OCI-LY7 (cell line): ENCODE measurements at regions not wholly inside any gene's neighbourhood (a gene's known extent, or its start where the extent isn't known, plus 50 kb on each side); places are given as distances from the start of the nearest gene placed in this dataset.
"Not testable (repeated sequence)": the region's sequence is repeated elsewhere in the genome, so short reads cannot be mapped to it uniquely, and the experiment has no call there.

ENCODE experiments used
- BruUV-seq: library from RNA; stranded (reverse); fragments of 400-500 nt; replicated peaks from 2 replicates; lab custom pipeline; 2021; lab: Mats Ljungman, UMichigan
- CTCF ChIA-PET: fragments of 300-600 bp; sonication (Branson Sonifier 250); formaldehyde crosslinking; loops from one replicate; lab custom pipeline; 2022; ENCODE audit warnings: antibody characterized with exemption; ENCODE audit not compliant: unreplicated experiment; lab: Charles Lee
- POLR2A ChIA-PET: fragments of 300-600 bp; sonication (Branson Sonifier 250); formaldehyde crosslinking; loops from one replicate; lab custom pipeline; 2022; ENCODE audit warnings: antibody characterized with exemption; lab: Charles Lee
- DNase-seq: peaks from one replicate; pipeline ENCODE4 v3.0.0-alpha.2; 2015; ENCODE audit warnings: low spot score
- H2AFZ ChIP-seq: fragments of 200-600 bp; sonication (generic), shearing (Covaris generic); 2 replicates; pipeline ENCODE4 v1.6.1; 2014; ENCODE audit warnings: mild to moderate bottlenecking, antibody characterized with exemption, low read length, moderate library complexity
- H3K27ac ChIP-seq: fragments of 200-600 bp; sonication (generic); 2 replicates; pipeline ENCODE4 v1.5.1; 2014; ENCODE audit warnings: mixed run types, low read depth, mild to moderate bottlenecking, moderate library complexity, low read length, inconsistent platforms; ENCODE audit not compliant: poor library complexity, severe bottlenecking
- H3K36me3 ChIP-seq: fragments of 200-600 bp; sonication (generic); 2 replicates; pipeline ENCODE4 v1.6.1; 2014; ENCODE audit warnings: mild to moderate bottlenecking, antibody characterized with exemption, low read length, moderate library complexity, mixed read lengths; ENCODE audit not compliant: insufficient read depth
- H3K4me1 ChIP-seq: fragments of 200-600 bp; sonication (generic); 2 replicates; pipeline ENCODE4 v1.5.1; 2014; ENCODE audit warnings: mild to moderate bottlenecking, low read length; ENCODE audit not compliant: insufficient read depth, poor library complexity, severe bottlenecking
- H3K4me2 ChIP-seq: fragments of 200-600 bp; sonication (generic); 2 replicates; pipeline ENCODE4 v1.6.1; 2014; ENCODE audit warnings: mild to moderate bottlenecking, low read length
- H3K4me3 ChIP-seq: fragments of 200-600 bp; sonication (generic); 2 replicates; pipeline ENCODE4 v1.5.1; 2014; ENCODE audit warnings: mild to moderate bottlenecking, low read depth, low read length; ENCODE audit not compliant: poor library complexity, severe bottlenecking
- H3K79me2 ChIP-seq: fragments of 200-600 bp; sonication (generic); 2 replicates; pipeline ENCODE4 v1.6.1; 2016; ENCODE audit warnings: low read depth, mild to moderate bottlenecking, low read length, moderate library complexity, mixed read lengths; ENCODE audit not compliant: insufficient read depth
- H3K9me2 ChIP-seq: fragments of 200-600 bp; sonication (generic); 2 replicates; pipeline ENCODE4 v1.6.1; 2016; ENCODE audit warnings: mild to moderate bottlenecking, low read length, mixed read lengths; ENCODE audit not compliant: insufficient read depth
- H3K9me3 ChIP-seq: fragments of 200-600 bp; sonication (generic); 2 replicates; pipeline ENCODE4 v1.6.1; 2014; ENCODE audit warnings: mild to moderate bottlenecking, mixed run types, low read length, mixed read lengths
- H4K20me1 ChIP-seq: fragments of 200-600 bp; sonication (generic); 2 replicates; pipeline ENCODE4 v1.6.1; 2014; ENCODE audit warnings: mild to moderate bottlenecking, antibody characterized with exemption, low read length, moderate library complexity, mixed read lengths; ENCODE audit not compliant: insufficient read depth
- CTCF ChIP-seq: fragments of 200-600 bp; sonication (generic); conservative IDR thresholded peaks from 2 replicates; pipeline ENCODE4 v1.5.1; 2014; ENCODE audit warnings: mild to moderate bottlenecking, antibody characterized with exemption, low read length, moderate library complexity, mixed read lengths
- EZH2phosphoT487 ChIP-seq: fragments of 200-600 bp; sonication (generic); IDR thresholded peaks from 2 replicates; pipeline ENCODE4 v1.6.1; 2018; ENCODE audit warnings: low read depth, borderline replicate concordance, mild to moderate bottlenecking, mixed run types, antibody characterized with exemption, low read length, moderate library complexity, mixed read lengths
- intact Hi-C: fragments of 100-400 bp; cut with micrococcal nuclease; formaldehyde crosslinking; loops from one replicate; pipeline ENCODE4 v1.10.0; 2022; ENCODE audit not compliant: unreplicated experiment

GRCh38 chrX:65072590-65072989 is 96.3 kb upstream of the ZC4H2 start:
- Histone ChIP-seq H3K36me3 (peaks cover 11% of the 10 kb centered on the region; the same call in 1 of the 2 replicates), H2AFZ (no peak overlapping the region), H4K20me1 (no peaks in the 10 kb centered on the region), H3K4me3 (no peak overlapping the region), H3K79me2 (no peaks in the 10 kb centered on the region), H3K27ac (no peak overlapping the region), H3K9me2 (no peaks in the 10 kb centered on the region), H3K4me2 (no peak overlapping the region), H3K4me1 (no peaks in the 10 kb centered on the region), H3K9me3 (no peaks in the 10 kb centered on the region)
- ChIA-PET CTCF (no interaction called here), POLR2A (no interaction called here)
- BruUV-seq, result no TSS peak
- TF ChIP-seq EZH2phosphoT487 (no peak), CTCF (no peak)
- intact Hi-C loops, result no loop called here
- DNase-seq, result no peak

DNA sequence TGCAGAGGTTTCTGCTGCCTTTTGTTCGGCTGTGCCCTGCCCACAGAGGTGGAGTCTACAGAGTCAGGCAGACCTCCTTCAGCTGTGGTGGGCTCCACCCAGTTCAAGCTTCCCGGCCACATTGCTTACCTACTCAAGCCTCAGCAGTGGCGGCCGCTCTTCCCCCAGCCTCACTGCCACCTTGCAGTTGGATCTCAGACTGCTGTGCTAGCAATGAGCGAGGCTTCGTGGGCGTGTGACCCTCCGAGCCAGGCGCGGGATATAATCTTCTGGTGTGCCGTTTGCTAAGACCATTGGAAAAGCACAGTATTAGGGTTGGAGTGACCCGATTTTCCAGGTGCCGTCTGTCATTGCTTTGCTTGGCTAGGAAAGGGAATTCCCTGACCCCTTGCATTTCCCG is 82.4 kb upstream of the ZC4H2 start:
- BruUV-seq, H3K9me3 ChIP-seq, H3K36me3 ChIP-seq, DNase-seq, H3K9me2 ChIP-seq, H4K20me1 ChIP-seq, H3K4me1 ChIP-seq, H3K79me2 ChIP-seq, H3K4me2 ChIP-seq, H2AFZ ChIP-seq, CTCF ChIA-PET, intact Hi-C loops, H3K4me3 ChIP-seq, POLR2A ChIA-PET, H3K27ac ChIP-seq: not testable (repeated sequence)

GRCh38 chrX:65045001-65045400 is 68.8 kb upstream of the ZC4H2 start:
- TF ChIP-seq EZH2phosphoT487 (no peak), CTCF (no peak)
- no peaks in the 10 kb centered on the region for H4K20me1 ChIP-seq
- DNase-seq, result no peak
- POLR2A ChIA-PET, result no interaction called here
- CTCF ChIA-PET, result no interaction called here
- no peak overlapping the region for H2AFZ ChIP-seq
- no peak overlapping the region for H3K4me3 ChIP-seq
- intact Hi-C loops, result no loop called here
- H3K9me2 ChIP-seq, result no peaks in the 10 kb centered on the region
- H3K4me1 ChIP-seq, result no peaks in the 10 kb centered on the region
- no peaks in the 10 kb centered on the region for H3K9me3 ChIP-seq
- no peaks in the 10 kb centered on the region for H3K79me2 ChIP-seq
- no TSS peak for BruUV-seq
- H3K27ac ChIP-seq, result no peak overlapping the region
- H3K36me3 ChIP-seq, result no peaks in the 10 kb centered on the region; the same call in 1 of the 2 replicates
- no peak overlapping the region for H3K4me2 ChIP-seq
